HepG2 (cell line): ENCODE measurements at regions not wholly inside any gene's neighbourhood (a gene's known extent, or its start where the extent isn't known, plus 50 kb on each side); places are given as distances from the start of the nearest gene placed in this dataset.

Experiments
- ZBTB21 ChIP-seq: sonication (generic); formaldehyde crosslinking; IDR thresholded peaks from 2 replicates; pipeline ENCODE4 v1.4.0; 2020; ENCODE audit warnings: missing genetic modification reagents
- ZNF337 ChIP-seq: sonication (generic); formaldehyde crosslinking; IDR thresholded peaks from 2 replicates; pipeline ENCODE4 v1.5.1; 2020; ENCODE audit warnings: missing genetic modification reagents, low read depth, mild to moderate bottlenecking, borderline replicate concordance
- ZNF501 ChIP-seq: sonication (generic); formaldehyde crosslinking; IDR thresholded peaks from 2 replicates; pipeline ENCODE4 v1.5.1; 2020; ENCODE audit warnings: mild to moderate bottlenecking, moderate library complexity, missing genetic modification reagents

DNA sequence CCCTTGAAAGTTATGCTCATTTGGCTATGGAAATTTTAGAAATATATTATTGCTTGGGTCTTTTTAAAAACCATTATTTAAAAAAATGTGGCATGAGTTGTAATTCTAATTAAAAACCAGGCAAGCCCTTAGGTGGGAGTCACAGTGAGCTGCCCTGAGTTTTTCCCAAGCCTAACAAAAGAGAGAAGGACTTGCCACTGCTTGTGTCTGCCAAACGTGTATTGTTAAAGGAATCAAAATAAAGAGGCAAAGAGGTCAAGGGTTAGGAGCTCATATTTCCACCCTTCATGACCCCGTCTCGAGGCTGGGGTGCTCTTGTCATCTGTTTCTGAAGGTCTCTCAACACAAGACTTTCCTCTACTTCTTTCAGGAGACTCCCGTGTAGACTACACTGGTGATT lies 321.1 kb downstream of the ZIC1 start:
- TF ChIP-seq ZBTB21 (CRISPR knock-in tag) (no peak), ZNF501 (no peak), ZNF337 (CRISPR knock-in tag) (no peak)
